HS-5 (cell line): ENCODE measurements at regions not wholly inside any gene's neighbourhood (a gene's known extent, or its start where the extent isn't known, plus 50 kb on each side); places are given as distances from the start of the nearest gene placed in this dataset.
"Not testable (repeated sequence)": the region's sequence is repeated elsewhere in the genome, so short reads cannot be mapped to it uniquely, and the experiment has no call there.

Experiments used
- DNase-seq: peaks from one replicate; pipeline ENCODE4 v3.0.0-alpha.2; 2012; ENCODE audit warnings: low read depth

- no peak for DNase-seq
Observed at GRCh38 chr10:109650228-109650627, 273.1 kb downstream of the XPNPEP1 start.

GRCh38 chr10:109647627-109648026 lies 275.7 kb downstream of the XPNPEP1 start:
- DNase-seq = no peak

- DNase-seq = no peak
Observed at GRCh38 chr10:109633846-109634245, 289.5 kb downstream of the XPNPEP1 start.

- DNase-seq = not testable (repeated sequence)
Observed at GRCh38 chr10:109633017-109633416, 290.3 kb downstream of the XPNPEP1 start.

- no peak for DNase-seq
Observed at GRCh38 chr10:109624939-109625338, 298.4 kb downstream of the XPNPEP1 start.

- no peak for DNase-seq
Observed at GRCh38 chr10:109622566-109622965, 300.7 kb downstream of the XPNPEP1 start.

GRCh38 chr10:109620396-109620795 lies 302.9 kb downstream of the XPNPEP1 start:
- no peak for DNase-seq

- no peak for DNase-seq
Observed at GRCh38 chr10:109619914-109620313, 303.4 kb downstream of the XPNPEP1 start.

GRCh38 chr10:109618748-109619147 lies 304.6 kb downstream of the XPNPEP1 start:
- DNase-seq = no peak

- no peak for DNase-seq
Observed at GRCh38 chr10:109618301-109618700, 305.0 kb downstream of the XPNPEP1 start.

GRCh38 chr10:109616359-109616980 lies 306.8 kb downstream of the XPNPEP1 start:
- no peak for DNase-seq

- DNase-seq = not testable (repeated sequence)
Observed at GRCh38 chr10:109595356-109595755, 328.0 kb downstream of the XPNPEP1 start.

GRCh38 chr10:109593682-109594081 lies 329.6 kb downstream of the XPNPEP1 start:
- DNase-seq = no peak

GRCh38 chr10:109592391-109592790 lies 330.9 kb downstream of the XPNPEP1 start:
- DNase-seq = peak; percentile 26

- no peak for DNase-seq
Observed at GRCh38 chr10:109591601-109592000, 331.7 kb downstream of the XPNPEP1 start.

GRCh38 chr10:109588259-109588658 lies 335.1 kb downstream of the XPNPEP1 start:
- no peak for DNase-seq

- no peak for DNase-seq
Observed at GRCh38 chr10:109587366-109587765, 335.9 kb downstream of the XPNPEP1 start.

GRCh38 chr10:109556399-109556798 lies 366.9 kb downstream of the XPNPEP1 start:
- DNase-seq = no peak

- not testable (repeated sequence) for DNase-seq
Observed at GRCh38 chr10:109542050-109542603, 381.2 kb downstream of the XPNPEP1 start.

GRCh38 chr10:109534193-109534592 lies 389.1 kb downstream of the XPNPEP1 start:
- DNase-seq = no peak

GRCh38 chr10:109529258-109529657 lies 394.1 kb downstream of the XPNPEP1 start:
- no peak for DNase-seq

- no peak for DNase-seq
Observed at GRCh38 chr10:109517748-109518147, 405.6 kb downstream of the XPNPEP1 start.

- DNase-seq = peak; percentile 14
Observed at GRCh38 chr10:109504401-109504800, 418.9 kb downstream of the XPNPEP1 start.

- no peak for DNase-seq
Observed at GRCh38 chr10:109487691-109488090, 435.6 kb downstream of the XPNPEP1 start.
